C4-2B (cell line): ENCODE measurements at regions not wholly inside any gene's neighbourhood (a gene's known extent, or its start where the extent isn't known, plus 50 kb on each side); places are given as distances from the start of the nearest gene placed in this dataset.

Experiments
- H3K27ac ChIP-seq: fragments of 450-650 bp; 2 replicates; pipeline ENCODE4 v1.5.1; 2017
- ZFX ChIP-seq: fragments of 450-650 bp; IDR thresholded peaks from 2 replicates; pipeline ENCODE4 v1.6.1; 2017
- TF ChIP-seq, protein P1 (sequence below): fragments of 450-650 bp; conservative IDR thresholded peaks from 2 replicates; pipeline ENCODE4 v1.5.1; 2017; ENCODE audit warnings: mild to moderate bottlenecking

DNA sequence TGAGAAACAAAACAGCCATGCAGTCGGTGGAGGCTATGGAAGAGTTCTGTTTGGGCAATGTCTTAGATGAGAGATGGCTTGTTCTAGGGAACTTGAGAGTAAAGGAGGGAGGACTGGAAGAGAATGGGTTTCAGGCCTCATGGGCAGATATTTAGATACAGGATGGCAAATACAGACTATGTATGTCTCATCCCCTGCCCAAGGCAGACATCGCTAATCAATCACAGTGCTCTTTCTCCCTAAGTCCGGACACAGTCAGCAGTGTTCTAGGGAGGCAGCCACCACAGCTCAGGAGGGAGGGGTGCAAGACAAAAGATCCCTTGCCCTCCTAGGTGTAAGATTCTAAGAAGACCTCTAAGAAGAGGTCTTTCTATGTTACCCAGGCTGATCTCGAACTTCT is 159.3 kb upstream of the TLE3 start:
- H3K27ac ChIP-seq, result no peak overlapping the region
- TF ChIP-seq, protein P1, sequence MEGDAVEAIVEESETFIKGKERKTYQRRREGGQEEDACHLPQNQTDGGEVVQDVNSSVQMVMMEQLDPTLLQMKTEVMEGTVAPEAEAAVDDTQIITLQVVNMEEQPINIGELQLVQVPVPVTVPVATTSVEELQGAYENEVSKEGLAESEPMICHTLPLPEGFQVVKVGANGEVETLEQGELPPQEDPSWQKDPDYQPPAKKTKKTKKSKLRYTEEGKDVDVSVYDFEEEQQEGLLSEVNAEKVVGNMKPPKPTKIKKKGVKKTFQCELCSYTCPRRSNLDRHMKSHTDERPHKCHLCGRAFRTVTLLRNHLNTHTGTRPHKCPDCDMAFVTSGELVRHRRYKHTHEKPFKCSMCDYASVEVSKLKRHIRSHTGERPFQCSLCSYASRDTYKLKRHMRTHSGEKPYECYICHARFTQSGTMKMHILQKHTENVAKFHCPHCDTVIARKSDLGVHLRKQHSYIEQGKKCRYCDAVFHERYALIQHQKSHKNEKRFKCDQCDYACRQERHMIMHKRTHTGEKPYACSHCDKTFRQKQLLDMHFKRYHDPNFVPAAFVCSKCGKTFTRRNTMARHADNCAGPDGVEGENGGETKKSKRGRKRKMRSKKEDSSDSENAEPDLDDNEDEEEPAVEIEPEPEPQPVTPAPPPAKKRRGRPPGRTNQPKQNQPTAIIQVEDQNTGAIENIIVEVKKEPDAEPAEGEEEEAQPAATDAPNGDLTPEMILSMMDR, result no peak
- TF ChIP-seq ZFX, result no peak

DNA sequence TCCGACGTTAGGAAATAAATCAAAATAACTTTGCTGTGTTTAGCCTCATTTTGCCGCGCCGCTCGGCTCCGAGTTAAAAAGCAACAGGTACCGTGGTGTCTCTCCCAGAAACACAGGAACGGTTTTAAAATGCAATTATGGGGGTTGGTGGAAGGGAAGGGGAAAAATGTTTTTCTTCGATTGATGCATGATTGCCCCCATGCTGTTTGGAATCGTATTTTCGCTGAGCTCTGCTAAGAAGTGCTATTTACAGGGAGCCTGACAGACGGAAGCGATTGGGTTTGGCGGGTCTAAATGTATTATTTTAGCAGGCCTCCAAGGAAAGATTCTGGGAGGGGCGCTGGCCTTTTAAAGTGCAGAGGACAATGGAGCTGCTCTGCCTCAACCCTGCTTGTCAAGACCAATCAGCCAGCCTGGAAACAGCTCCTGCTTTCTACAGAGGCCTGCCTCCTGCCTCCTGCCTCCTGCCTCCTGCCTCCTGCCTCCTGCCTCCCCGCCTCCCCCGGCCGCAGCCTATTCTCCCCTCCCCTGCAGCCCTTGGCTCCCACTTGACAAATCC is 156.7 kb upstream of the TLE3 start:
- TF ChIP-seq, protein P1, result no peak
- no peak for TF ChIP-seq ZFX
- no peak overlapping the region for H3K27ac ChIP-seq

DNA sequence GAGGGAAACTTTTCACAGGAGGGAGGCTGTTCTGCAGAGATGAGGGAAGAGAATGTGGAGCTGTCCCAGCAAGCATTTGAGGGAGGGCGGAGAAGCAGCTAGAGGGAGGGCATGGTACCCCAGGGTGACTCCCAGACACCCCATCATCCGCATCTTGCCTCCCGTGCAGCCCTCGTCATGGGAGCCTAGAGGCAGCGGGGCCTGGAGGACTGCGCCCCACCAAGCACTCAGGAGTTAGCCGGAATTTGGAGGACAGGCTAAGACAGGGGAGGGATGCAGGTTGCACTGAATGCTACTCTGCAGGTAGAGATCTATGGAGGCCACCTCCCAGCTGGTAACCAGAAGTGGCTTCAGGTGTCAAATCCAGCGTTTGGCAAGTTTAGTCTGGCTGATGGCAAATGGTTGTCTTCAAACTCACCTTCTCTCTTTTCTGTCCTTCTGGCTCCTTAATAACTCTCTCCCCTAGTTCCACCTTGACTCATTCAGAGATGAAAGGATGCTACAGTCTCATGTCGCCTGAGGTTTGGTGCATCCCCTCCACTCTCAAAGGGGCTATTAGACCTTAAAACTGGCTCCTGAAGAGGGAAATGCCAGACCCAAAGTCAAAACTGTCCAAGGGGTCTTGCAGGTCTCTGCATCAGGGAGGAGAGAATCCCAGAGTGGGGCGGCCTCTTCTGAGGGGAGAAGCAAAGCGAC is 155.9 kb upstream of the TLE3 start:
- H3K27ac ChIP-seq, result no peak overlapping the region
- TF ChIP-seq, protein P1, result no peak
- no peak for TF ChIP-seq ZFX

DNA sequence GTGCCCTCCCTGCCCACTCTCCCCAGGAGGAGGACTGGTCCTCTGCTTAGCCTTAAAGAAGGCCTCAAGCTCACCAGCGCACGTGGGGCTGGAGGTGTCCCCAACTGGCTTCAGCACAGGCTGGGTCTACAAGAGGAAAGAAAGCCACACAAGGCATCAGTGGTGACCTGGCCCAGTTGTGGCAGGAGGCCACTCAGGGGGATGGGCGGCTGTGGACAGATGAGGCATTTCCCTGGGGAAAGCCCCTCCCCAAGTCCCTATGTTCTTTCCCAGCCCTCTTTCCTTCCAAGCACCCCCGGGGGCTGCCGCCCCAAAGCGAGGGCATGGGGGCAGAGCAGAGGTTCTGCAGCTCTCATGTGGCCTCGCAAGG is 155.2 kb upstream of the TLE3 start:
- TF ChIP-seq ZFX, result no peak
- TF ChIP-seq, protein P1, result no peak
- H3K27ac ChIP-seq, result no peak overlapping the region

DNA sequence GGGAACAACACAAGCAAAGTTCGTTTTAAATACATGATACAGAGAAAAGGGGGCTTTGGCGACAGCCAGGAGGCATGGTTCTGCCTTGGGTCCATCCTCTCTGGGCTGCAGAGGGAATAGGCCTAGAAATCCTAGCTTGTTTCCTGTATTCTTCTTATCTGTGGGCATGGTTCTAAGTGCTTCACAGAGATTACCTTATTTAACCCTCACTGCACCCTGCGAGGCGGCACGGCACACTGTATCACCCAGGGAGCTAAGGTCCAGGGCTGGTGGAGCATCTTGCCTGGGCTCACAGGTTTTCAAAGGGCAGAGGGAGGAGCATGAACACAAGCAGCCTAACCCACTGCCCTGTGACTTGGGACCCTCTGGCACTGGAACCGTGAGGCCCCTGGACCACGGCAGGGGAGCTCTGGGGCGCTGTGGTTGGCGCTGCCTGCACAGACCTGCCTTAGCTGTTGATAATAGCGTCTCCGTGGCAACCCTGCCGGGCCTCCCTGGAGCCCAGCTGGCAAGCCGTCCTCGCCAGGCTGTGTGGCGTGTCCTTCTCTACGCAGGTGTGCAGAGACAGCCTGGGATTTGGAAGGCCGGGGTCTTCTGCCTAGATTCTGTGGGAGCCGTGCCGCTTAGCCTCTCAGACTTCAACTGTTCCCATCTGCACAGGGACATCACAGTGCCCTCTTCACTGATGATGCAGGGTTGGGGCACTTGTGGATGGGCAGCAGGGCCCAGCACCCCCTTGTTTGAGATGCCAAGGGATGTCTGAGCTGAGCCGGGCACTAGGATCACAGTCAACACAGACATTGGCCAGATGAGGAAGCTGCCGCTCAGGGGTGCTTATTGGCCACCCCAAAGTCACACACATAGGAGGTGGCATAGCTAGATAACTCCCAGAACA is 154.6 kb upstream of the TLE3 start:
- TF ChIP-seq, protein P1, result no peak
- no peak for TF ChIP-seq ZFX
- no peak overlapping the region for H3K27ac ChIP-seq

DNA sequence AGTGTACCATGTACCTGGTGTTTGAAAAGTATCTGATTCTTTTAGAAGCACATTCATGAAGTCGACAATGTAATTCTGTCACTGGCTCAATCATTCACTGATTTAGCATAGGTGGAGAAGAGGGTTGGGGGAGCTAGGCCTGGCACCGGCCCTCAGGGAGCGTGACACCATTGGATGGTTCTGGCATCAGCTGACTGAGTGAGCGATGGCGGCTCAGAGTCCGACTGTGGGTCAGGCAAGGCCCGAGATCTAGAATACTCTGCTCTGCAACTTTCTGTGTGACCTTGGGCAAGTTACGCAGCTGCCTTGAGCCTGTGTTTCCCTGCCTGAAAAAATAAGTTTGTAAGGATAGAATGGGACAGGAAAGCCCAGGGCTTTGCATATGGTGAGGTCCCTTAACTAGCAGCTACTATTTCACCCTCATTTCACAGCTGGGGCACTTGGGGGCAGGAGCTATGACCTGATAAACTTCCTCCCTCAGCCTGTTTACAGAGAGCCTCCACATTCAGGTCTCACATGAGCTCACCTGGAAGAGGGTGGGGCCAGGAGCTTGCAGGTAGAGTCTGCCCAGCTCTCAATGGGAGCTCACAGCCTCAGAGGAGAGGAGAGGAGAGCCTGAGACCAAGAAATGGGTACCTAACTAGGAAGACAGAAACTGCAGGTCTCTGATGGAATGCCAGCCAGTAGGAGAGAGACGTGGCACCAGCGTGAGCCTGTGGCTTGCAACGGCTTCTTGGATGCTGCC is 153.7 kb upstream of the TLE3 start:
- TF ChIP-seq, protein P1, result no peak
- no peak for TF ChIP-seq ZFX
- H3K27ac ChIP-seq, result no peak overlapping the region
